Mesodermal cell (in vitro differentiated cells): ENCODE measurements at regions not wholly inside any gene's neighbourhood (a gene's known extent, or its start where the extent isn't known, plus 50 kb on each side); places are given as distances from the start of the nearest gene placed in this dataset.

Source experiments
- H3K27ac ChIP-seq: 2 replicates; pipeline ENCODE4 v1.7.0; 2013; ENCODE audit warnings: mild to moderate bottlenecking, low read depth, low read length, moderate library complexity; ENCODE audit not compliant: severe bottlenecking
- H3K36me3 ChIP-seq: 2 replicates; pipeline ENCODE4 v1.7.1; 2013; ENCODE audit warnings: mild to moderate bottlenecking, low read length, moderate library complexity; ENCODE audit not compliant: control insufficient read depth, insufficient read depth
- H3K4me1 ChIP-seq: one replicate; pipeline ENCODE4 v1.7.1; 2013; ENCODE audit warnings: mild to moderate bottlenecking, low read length; ENCODE audit not compliant: insufficient read depth, control insufficient read depth, poor library complexity, severe bottlenecking
- H3K4me3 ChIP-seq: 2 replicates; pipeline ENCODE4 v1.7.0; 2013; ENCODE audit warnings: low read length, control low read depth, mild to moderate bottlenecking; ENCODE audit not compliant: insufficient read depth, poor library complexity, severe bottlenecking; ENCODE audit errors: extremely low read depth
- H3K9me3 ChIP-seq: 2 replicates; pipeline ENCODE4 v1.7.1; 2013; ENCODE audit warnings: mild to moderate bottlenecking, low read length, moderate library complexity; ENCODE audit not compliant: control insufficient read depth
- WGBS, 2 experiments: methylation state at CpG; one replicate each; pipeline ENCODE4 v1.1.5; 2013; ENCODE audit warnings: missing lambda C conversion rate in 2 of 2; ENCODE audit not compliant: insufficient coverage in 2 of 2; 5-methylcytosine and 5-hydroxymethylcytosine counted together

GRCh38 chr19:31974941-31975340, 370.5 kb upstream of the ZNF507 start:
- H3K9me3 ChIP-seq: no peaks in the 10 kb centered on the region
- H3K4me1 ChIP-seq: no peaks in the 10 kb centered on the region
- H3K27ac ChIP-seq: no peak overlapping the region
- H3K36me3 ChIP-seq: no peaks in the 10 kb centered on the region
- 100% methylated on average over 1 to 3 of the region's 4 CpGs for WGBS, 2 experiments
- H3K4me3 ChIP-seq: no peak overlapping the region

DNA sequence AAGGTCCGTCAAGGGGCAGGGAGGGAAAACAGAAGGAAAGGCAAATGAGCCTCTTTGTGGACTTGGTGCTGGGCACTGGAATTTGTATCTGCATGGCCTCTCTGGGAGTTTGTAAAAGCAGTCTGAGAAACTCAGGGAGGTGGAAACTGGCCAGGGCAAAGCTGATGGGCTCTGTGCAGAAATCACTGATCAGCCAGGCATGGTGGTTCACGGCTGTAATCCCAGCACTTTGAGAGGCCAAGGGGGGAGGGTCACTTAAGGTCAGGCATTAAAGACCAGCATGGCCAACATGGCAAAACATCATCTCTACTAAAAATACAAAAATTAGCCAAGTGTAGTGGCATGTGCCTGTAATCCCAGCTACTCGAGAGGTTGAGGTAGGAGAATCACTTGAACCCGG, 369.9 kb upstream of the ZNF507 start:
- Histone ChIP-seq H3K4me1 (no peaks in the 10 kb centered on the region), H3K27ac (no peak overlapping the region), H3K36me3 (no peaks in the 10 kb centered on the region), H3K4me3 (no peak overlapping the region), H3K9me3 (no peaks in the 10 kb centered on the region)
- 83 to 97% methylated on average over 2 to 3 of the region's 4 CpGs for WGBS, 2 experiments

GRCh38 chr19:31976775-31977536, 368.5 kb upstream of the ZNF507 start:
- 90 to 99% methylated on average over 6 of the region's 6 CpGs for WGBS, 2 experiments
- no peaks in the 10 kb centered on the region for H3K9me3 ChIP-seq
- no peaks in the 10 kb centered on the region for H3K4me1 ChIP-seq
- H3K36me3 ChIP-seq: no peaks in the 10 kb centered on the region
- no peak overlapping the region for H3K27ac ChIP-seq
- H3K4me3 ChIP-seq: no peak overlapping the region

GRCh38 chr19:31979362-31979761, 366.0 kb upstream of the ZNF507 start:
- Histone ChIP-seq H3K36me3 (no peaks in the 10 kb centered on the region), H3K4me1 (no peaks in the 10 kb centered on the region), H3K9me3 (no peaks in the 10 kb centered on the region), H3K4me3 (no peak overlapping the region), H3K27ac (no peak overlapping the region)
- WGBS, 2 experiments: 83 to 93% methylated on average over 5 of the region's 5 CpGs

GRCh38 chr19:31979949-31980670, 365.3 kb upstream of the ZNF507 start:
- H3K27ac ChIP-seq: no peak overlapping the region
- no peak overlapping the region for H3K4me3 ChIP-seq
- WGBS, 2 experiments: 93 to 94% methylated on average over 19 to 20 of the region's 23 CpGs
- H3K36me3 ChIP-seq: no peaks in the 10 kb centered on the region
- no peaks in the 10 kb centered on the region for H3K4me1 ChIP-seq
- H3K9me3 ChIP-seq: no peaks in the 10 kb centered on the region

GRCh38 chr19:31980796-31981195, 364.6 kb upstream of the ZNF507 start:
- Histone ChIP-seq H3K36me3 (no peaks in the 10 kb centered on the region), H3K9me3 (no peaks in the 10 kb centered on the region)
- 80 to 86% methylated on average over 4 of the region's 5 CpGs for WGBS, 2 experiments

DNA sequence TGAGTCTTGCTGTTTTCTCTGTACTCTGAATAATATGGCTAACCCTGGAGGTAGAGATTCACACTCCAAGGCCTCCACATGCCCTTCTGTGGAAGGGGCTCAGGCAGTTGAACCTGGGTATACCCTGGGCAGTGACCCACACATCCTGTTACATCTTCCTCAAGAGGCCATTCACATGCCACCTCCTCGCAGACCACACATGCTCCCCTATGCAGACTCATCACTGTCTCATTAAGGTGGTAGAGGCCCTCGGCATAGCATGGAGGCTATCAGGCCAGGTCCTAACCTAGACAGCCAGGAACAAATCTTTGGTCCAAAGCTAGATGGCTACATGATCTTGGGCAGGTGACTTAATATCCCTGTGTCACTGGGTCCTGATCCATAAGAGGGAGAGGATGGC, 363.9 kb upstream of the ZNF507 start:
- Histone ChIP-seq H3K9me3 (no peaks in the 10 kb centered on the region), H3K36me3 (no peaks in the 10 kb centered on the region), H3K4me3 (no peak overlapping the region), H3K27ac (no peak overlapping the region), H3K4me1 (no peaks in the 10 kb centered on the region)
- 67 to 83% methylated on average over 2 of the region's 2 CpGs for WGBS, 2 experiments

More at GRCh38 chr19:31980796-31981195, 364.6 kb upstream of the ZNF507 start:
- Histone ChIP-seq H3K27ac (no peak overlapping the region), H3K4me3 (no peak overlapping the region), H3K4me1 (no peaks in the 10 kb centered on the region)

DNA sequence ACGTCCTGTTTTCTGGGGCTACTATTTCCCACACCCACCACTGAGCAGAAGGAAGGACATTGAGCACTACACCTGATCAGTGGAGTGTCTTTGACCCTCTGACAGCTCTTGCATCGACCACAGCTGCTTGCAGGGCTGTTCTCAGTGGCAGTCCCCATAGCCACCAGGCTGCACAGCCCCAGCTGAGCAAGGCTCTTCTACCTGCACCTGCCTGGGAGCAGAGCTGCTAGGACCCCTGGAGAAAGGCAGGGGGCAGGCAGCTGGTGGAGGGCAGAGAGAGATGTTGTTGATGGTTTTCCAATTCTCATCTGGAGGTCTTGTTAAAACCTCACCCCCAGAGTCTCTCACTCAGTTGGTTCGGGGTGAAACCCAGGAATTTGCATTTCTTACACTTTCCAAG, 361.8 kb upstream of the ZNF507 start:
- Histone ChIP-seq H3K27ac (no peak overlapping the region), H3K4me3 (no peak overlapping the region), H3K9me3 (no peaks in the 10 kb centered on the region), H3K36me3 (no peaks in the 10 kb centered on the region), H3K4me1 (no peaks in the 10 kb centered on the region)
- 91 to 100% methylated on average over 1 to 3 of the region's 3 CpGs for WGBS, 2 experiments

DNA sequence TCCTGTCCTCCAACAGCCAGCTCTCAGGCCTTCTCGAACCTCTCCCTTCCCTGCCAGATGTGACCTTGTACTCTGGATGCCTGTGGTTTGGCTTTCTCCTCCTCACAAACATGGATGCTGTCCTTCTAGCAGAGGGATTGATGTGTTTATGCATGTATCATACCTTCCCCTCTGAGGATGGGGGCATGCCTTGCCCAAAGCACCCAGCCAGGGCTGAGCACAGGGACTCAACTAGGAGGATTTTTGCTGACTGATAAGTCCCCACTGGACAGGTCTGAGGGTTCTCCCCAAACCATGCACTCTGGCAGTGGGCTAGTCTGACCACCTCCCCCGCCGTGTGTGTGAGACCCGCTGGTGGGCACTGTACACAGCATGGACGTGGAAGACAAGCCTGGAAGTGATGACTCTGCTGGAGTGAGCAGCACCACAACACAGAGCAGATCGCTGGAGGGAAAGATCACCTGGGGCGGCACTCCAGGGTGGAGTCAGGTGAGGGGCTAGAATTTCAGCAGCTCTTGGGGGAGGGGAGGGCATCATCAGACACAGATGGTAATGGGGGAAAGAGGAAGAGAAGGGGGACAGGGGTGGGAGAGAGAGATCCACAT, 360.3 kb upstream of the ZNF507 start:
- H3K4me1 ChIP-seq: peaks cover 5% of the 10 kb centered on the region
- WGBS, 2 experiments: 89 to 98% methylated on average over 6 to 7 of the region's 7 CpGs
- no peaks in the 10 kb centered on the region for H3K36me3 ChIP-seq
- no peak overlapping the region for H3K4me3 ChIP-seq
- no peaks in the 10 kb centered on the region for H3K9me3 ChIP-seq
- H3K27ac ChIP-seq: no peak overlapping the region

- WGBS, 2 experiments: 86 to 87% methylated on average over 1 of the region's 1 CpG
- Histone ChIP-seq H3K9me3 (no peaks in the 10 kb centered on the region), H3K27ac (no peak overlapping the region), H3K4me3 (no peak overlapping the region), H3K36me3 (no peaks in the 10 kb centered on the region), H3K4me1 (peaks cover 6% of the 10 kb centered on the region)
These were observed 358.5 kb upstream of the ZNF507 start for GRCh38 chr19:31986951-31987350.

DNA sequence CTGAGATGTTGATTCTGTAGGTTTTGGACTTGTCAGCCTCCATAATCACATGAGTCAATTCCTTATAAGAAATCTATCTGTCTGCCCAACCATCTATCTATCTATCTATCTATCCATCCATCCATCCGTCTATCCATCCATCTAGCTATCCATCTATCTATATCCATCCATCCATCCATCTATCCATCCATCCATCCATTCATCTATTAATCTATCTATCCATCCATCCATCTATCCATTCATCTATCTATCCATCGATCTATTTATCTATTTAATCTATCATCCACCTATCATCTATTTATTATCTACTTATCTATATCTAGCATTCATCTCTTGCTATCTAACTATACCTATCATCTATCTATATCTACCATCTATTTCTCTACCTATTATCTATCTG, 357.2 kb upstream of the ZNF507 start:
- H3K9me3 ChIP-seq: no peaks in the 10 kb centered on the region
- peaks cover 6% of the 10 kb centered on the region for H3K4me1 ChIP-seq
- 90 to 93% methylated on average over 2 of the region's 2 CpGs for WGBS, 2 experiments
- H3K36me3 ChIP-seq: no peaks in the 10 kb centered on the region
- no peak overlapping the region for H3K4me3 ChIP-seq
- no peak overlapping the region for H3K27ac ChIP-seq
